ENCODE measurements at regions not wholly inside any gene's neighbourhood (a gene's known extent, or its start where the extent isn't known, plus 50 kb on each side); places are given as distances from the start of the nearest gene placed in this dataset.

- H3K27ac ChIP-seq (ENCODE audit: low read depth in 1 of 2, low read length in 1 of 2), result no peak overlapping the region
- no peak for TF ChIP-seq CTCF (IDR thresholded peaks at IDR 0.05; ENCODE audit: control extremely low read depth, extremely low read depth)
- ATAC-seq (ENCODE audit: insufficient read depth, low FRiP score) (no peak), DNase-seq (no peak)
- H3K4me1 ChIP-seq (ENCODE audit: control insufficient read depth in 5 of 5, insufficient read depth in 5 of 5, low read length in 5 of 5), result peaks cover 0 to 3% (median 0%) of the 10 kb centered on the region in 5 donors
- H3K9ac ChIP-seq (ENCODE audit: insufficient read depth in 1 of 2, low read length in 2 of 2), result no peak overlapping the region
- 66 to 78% methylated on average over 1 of the region's 1 CpG for WGBS, 2 donors
- H3K27me3 ChIP-seq (ENCODE audit: control insufficient read depth in 3 of 3, insufficient read depth in 3 of 3, low read length in 2 of 3), result peaks cover 0 to 9% (median 0%) of the 10 kb centered on the region in 3 donors
- no peaks in the 10 kb centered on the region for H3K9me3 ChIP-seq (ENCODE audit: control insufficient read depth in 4 of 4, insufficient read depth in 3 of 4, low read length in 3 of 4)
- H3K36me3 ChIP-seq (ENCODE audit: control insufficient read depth in 4 of 4, insufficient read depth in 4 of 4, low read length in 4 of 4), result no peaks in the 10 kb centered on the region
- no peak overlapping the region for H3K4me3 ChIP-seq
These were observed 283.4 kb upstream of the FZD8 start for GRCh38 chr10:35925493-35925892.

- Histone ChIP-seq H3K27me3 (ENCODE audit: control insufficient read depth in 3 of 3, insufficient read depth in 3 of 3, low read length in 2 of 3) (peaks cover 0 to 9% (median 0%) of the 10 kb centered on the region in 3 donors), H3K9me3 (ENCODE audit: control insufficient read depth in 4 of 4, insufficient read depth in 3 of 4, low read length in 3 of 4) (no peaks in the 10 kb centered on the region), H3K36me3 (ENCODE audit: control insufficient read depth in 4 of 4, insufficient read depth in 4 of 4, low read length in 4 of 4) (no peaks in the 10 kb centered on the region), H3K27ac (ENCODE audit: low read depth in 1 of 2, low read length in 1 of 2) (no peak overlapping the region), H3K9ac (ENCODE audit: insufficient read depth in 1 of 2, low read length in 2 of 2) (no peak overlapping the region), H3K4me3 (no peak overlapping the region), H3K4me1 (ENCODE audit: control insufficient read depth in 5 of 5, insufficient read depth in 5 of 5, low read length in 5 of 5) (peaks cover 0 to 3% (median 0%) of the 10 kb centered on the region in 5 donors)
- DNase-seq (no peak), ATAC-seq (ENCODE audit: insufficient read depth, low FRiP score) (no peak)
- no peak for TF ChIP-seq CTCF (IDR thresholded peaks at IDR 0.05; ENCODE audit: control extremely low read depth, extremely low read depth)
- WGBS, 2 donors, result 77 to 84% methylated on average over 1 of the region's 1 CpG
These were observed 282.7 kb upstream of the FZD8 start for GRCh38 chr10:35924759-35925158.

- Histone ChIP-seq H3K27ac (ENCODE audit: low read depth in 1 of 2, low read length in 1 of 2) (no peak overlapping the region), H3K9ac (ENCODE audit: insufficient read depth in 1 of 2, low read length in 2 of 2) (no peak overlapping the region), H3K9me3 (ENCODE audit: control insufficient read depth in 4 of 4, insufficient read depth in 3 of 4, low read length in 3 of 4) (no peaks in the 10 kb centered on the region), H3K27me3 (ENCODE audit: control insufficient read depth in 3 of 3, insufficient read depth in 3 of 3, low read length in 2 of 3) (peaks cover 0 to 9% (median 0%) of the 10 kb centered on the region in 3 donors), H3K4me3 (no peak overlapping the region), H3K4me1 (ENCODE audit: control insufficient read depth in 5 of 5, insufficient read depth in 5 of 5, low read length in 5 of 5) (peaks cover 0 to 3% (median 0%) of the 10 kb centered on the region in 5 donors), H3K36me3 (ENCODE audit: control insufficient read depth in 4 of 4, insufficient read depth in 4 of 4, low read length in 4 of 4) (no peaks in the 10 kb centered on the region)
- no peak for TF ChIP-seq CTCF (IDR thresholded peaks at IDR 0.05; ENCODE audit: control extremely low read depth, extremely low read depth)
- 92 to 93% methylated on average over 4 of the region's 4 CpGs for WGBS, 2 donors
- ATAC-seq (ENCODE audit: insufficient read depth, low FRiP score) (no peak), DNase-seq (no peak)
These were observed 280.9 kb upstream of the FZD8 start for GRCh38 chr10:35922876-35923600.
